PC-9 (cell line): ENCODE measurements at regions not wholly inside any gene's neighbourhood (a gene's known extent, or its start where the extent isn't known, plus 50 kb on each side); places are given as distances from the start of the nearest gene placed in this dataset.

Source experiments
- BruUV-seq: library from RNA; stranded (reverse); fragments of 400-500 nt; replicated peaks from 2 replicates; lab custom pipeline; 2021; lab: Mats Ljungman, UMichigan
- CTCF ChIA-PET: fragments of 300-600 bp; sonication (Branson Sonifier 250); formaldehyde crosslinking; loops from one replicate; lab custom pipeline; 2022; ENCODE audit warnings: antibody characterized with exemption; lab: Charles Lee
- POLR2A ChIA-PET: fragments of 300-600 bp; sonication (Branson Sonifier 250); formaldehyde crosslinking; loops from one replicate; lab custom pipeline; 2022; ENCODE audit warnings: antibody characterized with exemption; ENCODE audit not compliant: unreplicated experiment; lab: Charles Lee
- DNase-seq, 2 experiments: peaks; one replicate each; pipeline versions ENCODE4 v3.0.0 to v3.0.0-alpha.2; 2015 to 2022; ENCODE audit warnings: mixed read lengths in 1 of 2
- H2AFZ ChIP-seq: fragments of 200-600 bp; sonication (generic); 2 replicates; pipeline ENCODE4 v1.8.1; 2017; ENCODE audit warnings: antibody characterized with exemption
- H3F3A ChIP-seq: fragments of 200-600 bp; sonication (generic); 2 replicates; pipeline ENCODE4 v1.8.1; 2017; ENCODE audit warnings: antibody characterized with exemption, mild to moderate bottlenecking, low read depth; ENCODE audit not compliant: insufficient read depth
- H3K27ac ChIP-seq: fragments of 200-600 bp; sonication (generic); 2 replicates; pipeline ENCODE4 v1.6.1; 2016; ENCODE audit warnings: mixed run types
- H3K27me3 ChIP-seq: fragments of 200-600 bp; sonication (generic); 2 replicates; pipeline ENCODE4 v1.6.1; 2016; ENCODE audit warnings: low read depth, mixed run types; ENCODE audit not compliant: insufficient read depth
- H3K36me3 ChIP-seq: fragments of 200-600 bp; sonication (generic); 2 replicates; pipeline ENCODE4 v1.6.1; 2016; ENCODE audit warnings: low read depth, mixed run types
- H3K4me1 ChIP-seq: fragments of 200-600 bp; sonication (generic); replicated peaks from 2 replicates; pipeline ENCODE4 v1.6.1; 2016; ENCODE audit warnings: mixed run types; ENCODE audit not compliant: insufficient read depth
- H3K4me2 ChIP-seq: fragments of 200-600 bp; sonication (generic); 2 replicates; pipeline ENCODE4 v1.6.1; 2017; ENCODE audit warnings: mixed run types
- H3K4me3 ChIP-seq: fragments of 200-600 bp; sonication (generic); 2 replicates; pipeline ENCODE4 v1.6.1; 2016; ENCODE audit warnings: mixed run types
- H3K79me2 ChIP-seq: fragments of 200-600 bp; sonication (generic); 2 replicates; pipeline ENCODE4 v1.6.1; 2017; ENCODE audit warnings: low read depth, mixed run types
- H3K9me2 ChIP-seq: fragments of 200-600 bp; sonication (generic); 2 replicates; pipeline ENCODE4 v1.8.1; 2017; ENCODE audit warnings: mild to moderate bottlenecking; ENCODE audit not compliant: insufficient read depth
- H3K9me3 ChIP-seq: fragments of 200-600 bp; sonication (generic); 2 replicates; pipeline ENCODE4 v1.8.1; 2016; ENCODE audit warnings: low read depth; ENCODE audit not compliant: insufficient read depth
- H4K20me1 ChIP-seq: fragments of 200-600 bp; sonication (generic); 2 replicates; pipeline ENCODE4 v1.8.1; 2017; ENCODE audit not compliant: insufficient read depth
- EZH2 ChIP-seq: fragments of 200-600 bp; sonication (generic); IDR thresholded peaks from 2 replicates; pipeline ENCODE4 v1.8.0; 2017; ENCODE audit warnings: antibody characterized with exemption, low read depth
- intact Hi-C: fragments of 100-400 bp; cut with micrococcal nuclease; formaldehyde crosslinking; loops from one replicate; pipeline ENCODE4 v1.10.0; 2022; ENCODE audit not compliant: unreplicated experiment
- TF ChIP-seq, protein P1 (sequence below): fragments of 200-600 bp; sonication (generic); conservative IDR thresholded peaks from 2 replicates; pipeline ENCODE4 v1.6.1; 2017; ENCODE audit warnings: mixed run types, antibody characterized with exemption, mild to moderate bottlenecking, moderate library complexity

DNA sequence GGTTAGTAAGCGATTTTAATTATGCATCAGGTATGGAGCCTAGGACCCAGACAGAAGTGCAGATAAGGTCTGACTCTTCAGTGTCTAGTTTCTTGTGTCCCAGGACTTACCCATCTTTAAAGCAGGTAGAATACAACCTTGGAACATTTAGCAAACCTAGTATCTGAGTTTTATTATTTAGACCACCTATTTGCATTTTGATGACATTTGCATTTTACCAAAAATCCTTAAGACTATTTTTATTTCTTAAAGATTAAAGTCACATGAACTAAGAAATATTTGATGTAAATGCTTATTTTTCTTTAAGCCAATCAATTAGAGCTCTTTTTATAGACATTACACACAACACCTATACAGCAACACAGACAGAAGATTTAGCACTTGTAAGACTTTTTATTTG is 939.1 kb downstream of the OTOL1 start:
- Histone ChIP-seq H3K9me2 (peaks cover 7% of the 10 kb centered on the region), H3F3A (no peaks in the 10 kb centered on the region), H3K4me3 (no peak overlapping the region), H3K79me2 (no peaks in the 10 kb centered on the region), H3K4me2 (no peak overlapping the region), H4K20me1 (no peaks in the 10 kb centered on the region), H3K27me3 (no peaks in the 10 kb centered on the region), H3K4me1 (no peaks in the 10 kb centered on the region), H3K27ac (no peak overlapping the region), H3K9me3 (0 out of 2 replicates have a peak, but pooled peaks cover 8% of the 10 kb centered on the region), H3K36me3 (no peaks in the 10 kb centered on the region), H2AFZ (no peak overlapping the region)
- intact Hi-C loops: no loop called here
- BruUV-seq: no TSS peak
- DNase-seq: no peak
- TF ChIP-seq, protein P1, sequence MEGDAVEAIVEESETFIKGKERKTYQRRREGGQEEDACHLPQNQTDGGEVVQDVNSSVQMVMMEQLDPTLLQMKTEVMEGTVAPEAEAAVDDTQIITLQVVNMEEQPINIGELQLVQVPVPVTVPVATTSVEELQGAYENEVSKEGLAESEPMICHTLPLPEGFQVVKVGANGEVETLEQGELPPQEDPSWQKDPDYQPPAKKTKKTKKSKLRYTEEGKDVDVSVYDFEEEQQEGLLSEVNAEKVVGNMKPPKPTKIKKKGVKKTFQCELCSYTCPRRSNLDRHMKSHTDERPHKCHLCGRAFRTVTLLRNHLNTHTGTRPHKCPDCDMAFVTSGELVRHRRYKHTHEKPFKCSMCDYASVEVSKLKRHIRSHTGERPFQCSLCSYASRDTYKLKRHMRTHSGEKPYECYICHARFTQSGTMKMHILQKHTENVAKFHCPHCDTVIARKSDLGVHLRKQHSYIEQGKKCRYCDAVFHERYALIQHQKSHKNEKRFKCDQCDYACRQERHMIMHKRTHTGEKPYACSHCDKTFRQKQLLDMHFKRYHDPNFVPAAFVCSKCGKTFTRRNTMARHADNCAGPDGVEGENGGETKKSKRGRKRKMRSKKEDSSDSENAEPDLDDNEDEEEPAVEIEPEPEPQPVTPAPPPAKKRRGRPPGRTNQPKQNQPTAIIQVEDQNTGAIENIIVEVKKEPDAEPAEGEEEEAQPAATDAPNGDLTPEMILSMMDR: no peak
- TF ChIP-seq EZH2: no peak
- ChIA-PET CTCF (no interaction called here), POLR2A (no interaction called here)

DNA sequence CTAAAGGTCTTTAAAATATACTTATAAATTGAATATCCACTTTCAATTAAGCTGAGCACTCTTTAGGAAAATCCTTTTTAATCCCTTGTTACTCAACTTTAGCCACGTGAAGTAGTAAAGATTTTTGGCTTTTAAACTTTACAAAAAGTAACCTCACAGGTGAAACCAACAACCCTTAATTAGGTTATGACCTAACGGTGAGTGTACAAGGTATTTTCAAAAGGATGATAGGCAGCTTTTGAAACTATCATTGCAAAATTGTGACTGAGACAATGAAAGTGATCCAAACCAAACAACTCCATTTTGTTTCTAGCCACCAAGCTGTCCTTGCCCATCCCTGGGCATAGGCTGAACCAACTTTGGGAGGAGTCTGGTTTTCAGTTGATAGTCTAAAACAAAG is 940.2 kb downstream of the OTOL1 start:
- no peak overlapping the region for H3K4me2 ChIP-seq
- DNase-seq: no peak
- H3K36me3 ChIP-seq: no peaks in the 10 kb centered on the region
- H3K9me3 ChIP-seq: peaks cover 8% of the 10 kb centered on the region; the same call in 1 of the 2 replicates
- no peaks in the 10 kb centered on the region for H3K27me3 ChIP-seq
- no peak overlapping the region for H3K27ac ChIP-seq
- CTCF ChIA-PET: no interaction called here
- intact Hi-C loops: no loop called here
- H3K79me2 ChIP-seq: no peaks in the 10 kb centered on the region
- TF ChIP-seq EZH2: no peak
- TF ChIP-seq, protein P1: no peak
- H3F3A ChIP-seq: no peaks in the 10 kb centered on the region
- H2AFZ ChIP-seq: no peak overlapping the region
- H3K9me2 ChIP-seq: peaks cover 7% of the 10 kb centered on the region
- H4K20me1 ChIP-seq: no peaks in the 10 kb centered on the region
- H3K4me1 ChIP-seq: no peaks in the 10 kb centered on the region
- POLR2A ChIA-PET: no interaction called here
- H3K4me3 ChIP-seq: no peak overlapping the region
- no TSS peak for BruUV-seq

DNA sequence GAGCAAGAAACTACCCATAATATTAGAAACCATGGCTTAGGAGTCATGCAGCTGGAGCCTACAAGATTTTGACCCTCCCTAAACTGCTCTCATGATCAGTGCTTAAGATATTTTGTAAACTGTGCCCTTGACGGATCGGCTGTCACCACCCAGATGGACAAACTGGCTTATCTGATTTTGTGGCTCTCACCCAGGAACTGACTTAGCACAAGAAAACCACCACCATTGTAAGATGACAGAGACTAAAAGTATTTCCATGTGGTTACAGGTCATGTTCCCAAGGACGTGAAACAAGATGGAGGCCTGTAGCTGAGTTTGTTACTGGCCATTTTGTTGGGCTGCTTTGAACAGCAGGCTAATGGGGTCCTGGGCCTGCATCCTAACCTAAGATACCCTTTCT is 940.9 kb downstream of the OTOL1 start:
- ChIA-PET POLR2A (no interaction called here), CTCF (no interaction called here)
- H4K20me1 ChIP-seq: no peaks in the 10 kb centered on the region
- peaks cover 7% of the 10 kb centered on the region for H3K9me2 ChIP-seq
- no peak overlapping the region for H3K4me2 ChIP-seq
- H2AFZ ChIP-seq: no peak overlapping the region
- DNase-seq: peak; percentile 47 to 51
- TF ChIP-seq, protein P1: no peak
- no peak for TF ChIP-seq EZH2
- H3K36me3 ChIP-seq: no peaks in the 10 kb centered on the region
- BruUV-seq: no TSS peak
- H3K79me2 ChIP-seq: no peaks in the 10 kb centered on the region
- no peak overlapping the region for H3K4me3 ChIP-seq
- H3K27ac ChIP-seq: no peak overlapping the region
- no peaks in the 10 kb centered on the region for H3F3A ChIP-seq
- no peaks in the 10 kb centered on the region for H3K27me3 ChIP-seq
- H3K9me3 ChIP-seq: peaks cover 8% of the 10 kb centered on the region; the same call in 1 of the 2 replicates
- intact Hi-C loops: no loop called here
- H3K4me1 ChIP-seq: no peaks in the 10 kb centered on the region
